ENCODE measurements at regions not wholly inside any gene's neighbourhood (a gene's known extent, or its start where the extent isn't known, plus 50 kb on each side); places are given as distances from the start of the nearest gene placed in this dataset.

DNA sequence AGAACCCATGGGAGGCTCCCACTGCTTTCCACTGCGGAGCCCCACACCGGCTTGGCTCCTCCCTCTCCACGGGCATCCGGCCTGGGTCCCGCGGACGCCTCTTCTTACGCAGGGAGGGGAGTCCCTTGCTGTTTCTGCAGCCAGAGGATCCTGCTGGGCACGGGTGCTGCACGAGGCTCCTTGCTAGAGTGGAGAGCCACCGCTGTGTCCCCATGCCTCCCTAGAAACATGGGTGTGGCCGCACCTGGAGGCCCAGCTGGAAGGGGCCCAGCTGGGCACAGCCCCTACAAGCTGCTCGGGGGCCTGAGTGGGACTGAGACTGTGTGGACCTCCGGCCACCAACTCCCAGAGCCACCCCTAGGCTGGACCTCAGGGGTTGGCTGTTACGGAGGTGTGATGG lies 67.7 kb upstream of the GPC1 start:
- no peaks in the 10 kb centered on the region; the same call in 1 of the 2 replicates for H3K23me2 ChIP-seq (ENCODE audit: low read depth, low read length)
- no peak overlapping the region for H3K56ac ChIP-seq (replicated peaks; ENCODE audit: insufficient read length, low read depth, low read length)
- no peaks in the 10 kb centered on the region for H3K79me2 ChIP-seq (ENCODE audit: control insufficient read depth in 1 of 2, insufficient read depth in 2 of 2, low read length in 2 of 2)
- no peak overlapping the region for H2BK5ac ChIP-seq (ENCODE audit: low read depth, low read length)
- FAIRE-seq (no peak), DNase-seq (ENCODE audit: low read depth in 1 of 2, low spot score in 2 of 2) (no peak)
- no peak overlapping the region for H2BK15ac ChIP-seq (ENCODE audit: low read length)
- peaks cover 0 to 4% of the 10 kb centered on the region in 2 experiments for H4K20me1 ChIP-seq (replicated peaks in 1 of 2; ENCODE audit: control insufficient read depth in 1 of 2, insufficient read depth in 2 of 2, low read length in 2 of 2)
- no peak overlapping the region for H3K18ac ChIP-seq (ENCODE audit: extremely low read depth, low read length)
- no peak overlapping the region for H3K23ac ChIP-seq (ENCODE audit: insufficient read length)
- H3K9ac ChIP-seq (replicated peaks in 1 of 4; ENCODE audit: extremely low read depth in 1 of 4, low read depth in 3 of 4, low read length in 3 of 4), result no peak overlapping the region
- no peaks in the 10 kb centered on the region for H3K27me3 ChIP-seq (replicated peaks in 1 of 4; ENCODE audit: control insufficient read depth in 3 of 4, extremely low read depth in 1 of 4, insufficient read depth in 3 of 4, low read length in 3 of 4)
- no peak overlapping the region for H4K5ac ChIP-seq (ENCODE audit: insufficient read length, low read depth, low read length)
- H3K4me3 ChIP-seq (ENCODE audit: extremely low read depth in 1 of 4, insufficient read depth in 2 of 4, low read depth in 3 of 4, low read length in 4 of 4), result no peak overlapping the region
- no peak overlapping the region for H2BK12ac ChIP-seq (ENCODE audit: low read depth, low read length)
- H2BK20ac ChIP-seq (ENCODE audit: low read length), result no peak overlapping the region
- no peak overlapping the region for H3K4me2 ChIP-seq (ENCODE audit: insufficient read depth in 1 of 2, low read depth in 2 of 2, low read length in 2 of 2)
- ChIA-PET CTCF (ENCODE audit: partially characterized antibody) (no interaction called here), POLR2A (ENCODE audit: partially characterized antibody) (no interaction called here)
- H3K79me1 ChIP-seq (ENCODE audit: low read depth, low read length), result peaks cover 3% of the 10 kb centered on the region; the same call in 1 of the 2 replicates
- peaks cover 0 to 7% (median under 1%) of the 10 kb centered on the region in 4 experiments; a peak in 1 of 7 replicates for H3K4me1 ChIP-seq (replicated peaks in 1 of 4; ENCODE audit: control insufficient read depth in 3 of 4, insufficient read depth in 4 of 4, low read length in 3 of 4)
- no peak overlapping the region for H2AK5ac ChIP-seq (ENCODE audit: low read depth, low read length)
- no peak overlapping the region for H3K27ac ChIP-seq (ENCODE audit: low read depth, low read length)
- H4K8ac ChIP-seq (ENCODE audit: extremely low read depth, insufficient read depth, low read length), result no peak overlapping the region
- H3K9me3 ChIP-seq (ENCODE audit: insufficient read depth in 2 of 2, low read depth in 1 of 2, low read length in 1 of 2), result no peaks in the 10 kb centered on the region
- WGBS, 2 experiments (ENCODE audit: extremely low coverage in 1 of 2, insufficient coverage in 1 of 2, insufficient read length in 1 of 2, insufficient replicate concordance in 2 of 2, low coverage in 1 of 2, low lambda C conversion rate in 2 of 2, missing lambda C conversion rate in 1 of 2), result 88% methylated on average over 3 of the region's 15 CpGs; no CpG with 5 or more reads in 1 of the 2 experiments
- no peak overlapping the region for H2BK120ac ChIP-seq (replicated peaks; ENCODE audit: low read depth, low read length)
- H3K4ac ChIP-seq (replicated peaks; ENCODE audit: insufficient read length, low read depth, low read length), result no peak overlapping the region
- no peaks in the 10 kb centered on the region for H3K36me3 ChIP-seq (ENCODE audit: control insufficient read depth in 2 of 4, insufficient read depth in 4 of 4, low read length in 3 of 4)
- no peak overlapping the region for H3K14ac ChIP-seq (ENCODE audit: insufficient read length)
- no peak overlapping the region for H4K91ac ChIP-seq (replicated peaks; ENCODE audit: insufficient read length, low read length)
- no peak overlapping the region for H2AFZ ChIP-seq (ENCODE audit: low read length)
- TF ChIP-seq BACH1 (IDR thresholded peaks at IDR 0.05; ENCODE audit: low read length) (no peak), GTF2F1 (IDR thresholded peaks at IDR 0.05; ENCODE audit: borderline replicate concordance, low read depth, low read length) (no peak)

Data from H1 (cell line).